CD4-positive, CD25-positive, alpha-beta regulatory T cell (primary cell): ENCODE measurements at regions not wholly inside any gene's neighbourhood (a gene's known extent, or its start where the extent isn't known, plus 50 kb on each side); places are given as distances from the start of the nearest gene placed in this dataset.
"Not testable (repeated sequence)": the region's sequence is repeated elsewhere in the genome, so short reads cannot be mapped to it uniquely, and the experiment has no call there.

Experiments used
- ATAC-seq, 2 donors: fragments of 150-1000 bp; cut with Tn5 transposase; one replicate each; pipeline ENCODE4 v1.10.0; 2021; ENCODE audit warnings: low read depth in 2 of 2, moderate number of reproducible peaks in 2 of 2, moderate library complexity in 1 of 2
- DNase-seq, 3 donors: peaks; one replicate each; pipeline versions ENCODE4 v3.0.0 to v3.0.0-alpha.2; 2012 to 2022; ENCODE audit warnings: mixed read lengths in 1 of 3
- H3K27ac ChIP-seq: one replicate; pipeline ENCODE4 v1.7.0; 2013; ENCODE audit warnings: mild to moderate bottlenecking, low read length; ENCODE audit not compliant: insufficient read depth, poor library complexity, severe bottlenecking
- H3K27me3 ChIP-seq: one replicate; pipeline ENCODE4 v1.7.0; 2013; ENCODE audit warnings: low read length; ENCODE audit not compliant: control insufficient read depth, insufficient read depth
- H3K36me3 ChIP-seq: one replicate; pipeline ENCODE4 v1.7.0; 2013; ENCODE audit warnings: mild to moderate bottlenecking, low read length, moderate library complexity; ENCODE audit not compliant: control insufficient read depth, insufficient read depth
- H3K4me1 ChIP-seq: 2 replicates; pipeline ENCODE4 v1.7.0; 2013; ENCODE audit warnings: mild to moderate bottlenecking, low read length; ENCODE audit not compliant: insufficient read depth, control insufficient read depth, poor library complexity, severe bottlenecking
- H3K4me3 ChIP-seq: one replicate; pipeline ENCODE4 v1.7.0; 2013; ENCODE audit warnings: low read depth, mild to moderate bottlenecking, low read length, moderate library complexity
- H3K9me3 ChIP-seq, 2 experiments: 1 replicate in 1 of 2; 2 replicates in 1 of 2; pipeline ENCODE4 v1.7.0; 2013; ENCODE audit warnings: low read length in 2 of 2, mild to moderate bottlenecking in 1 of 2, moderate library complexity in 1 of 2; ENCODE audit not compliant: control insufficient read depth in 2 of 2
- H3K27ac Mint-ChIP-seq, 3 donors: one replicate each; pipeline ENCODE4 v1.8.0; 2020 to 2022; ENCODE audit warnings: mild to moderate bottlenecking in 3 of 3, mixed read lengths in 3 of 3, moderate library complexity in 2 of 3
- H3K27me3 Mint-ChIP-seq: one replicate; pipeline ENCODE4 v1.8.0; 2022; ENCODE audit warnings: mild to moderate bottlenecking, mixed read lengths
- H3K36me3 Mint-ChIP-seq: one replicate; pipeline ENCODE4 v1.8.0; 2020; ENCODE audit warnings: mixed read lengths
- H3K4me1 Mint-ChIP-seq, 4 donors: one replicate each; pipeline ENCODE4 v1.8.0; 2020 to 2022; ENCODE audit warnings: mixed read lengths in 4 of 4, mild to moderate bottlenecking in 1 of 4
- H3K4me3 Mint-ChIP-seq, 4 donors: one replicate each; pipeline ENCODE4 v1.8.0; 2020 to 2022; ENCODE audit warnings: mild to moderate bottlenecking in 4 of 4, mixed read lengths in 4 of 4, moderate library complexity in 3 of 4
- H3K9me3 Mint-ChIP-seq, 7 donors: one replicate each; pipeline ENCODE4 v1.8.0; 2020 to 2022; ENCODE audit warnings: mixed read lengths in 7 of 7, mild to moderate bottlenecking in 3 of 7, moderate library complexity in 2 of 7

DNA sequence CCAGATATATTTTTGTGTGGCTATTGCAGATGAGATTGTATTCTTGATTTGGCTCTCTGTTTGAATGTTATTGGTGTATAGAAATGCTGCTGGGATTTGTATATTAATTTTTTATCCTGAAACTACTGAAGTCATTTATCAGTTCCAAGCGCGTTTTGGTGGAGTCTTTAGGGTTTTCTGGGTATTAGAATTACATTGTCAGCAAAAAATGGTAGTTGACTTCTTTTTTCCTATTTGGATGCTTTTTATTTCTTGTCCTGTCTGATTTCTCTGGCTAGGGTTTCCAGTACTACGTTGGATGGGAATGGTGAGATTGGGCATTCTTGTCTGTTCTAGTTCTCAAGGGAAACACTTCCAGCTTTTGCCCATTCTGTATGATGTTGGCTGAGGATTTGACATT lies 415.5 kb upstream of the CHRM2 start:
- H3K4me3 Mint-ChIP-seq, result no peak overlapping the region
- no peaks in the 10 kb centered on the region for H3K36me3 Mint-ChIP-seq
- Histone ChIP-seq H3K4me3 (no peak overlapping the region), H3K4me1 (no peaks in the 10 kb centered on the region), H3K27ac (no peak overlapping the region), H3K9me3 (peaks cover 0 to 2% of the 10 kb centered on the region in 2 experiments), H3K27me3 (no peaks in the 10 kb centered on the region), H3K36me3 (no peaks in the 10 kb centered on the region)
- peaks cover 2 to 19% (median 12%) of the 10 kb centered on the region in 7 donors for H3K9me3 Mint-ChIP-seq
- H3K27me3 Mint-ChIP-seq, result no peaks in the 10 kb centered on the region
- H3K27ac Mint-ChIP-seq, result no peak overlapping the region
- ATAC-seq, result no peak
- no peaks in the 10 kb centered on the region for H3K4me1 Mint-ChIP-seq
- no peak for DNase-seq

- DNase-seq (no peak), ATAC-seq (no peak)
- H3K9me3 ChIP-seq, result no peaks in the 10 kb centered on the region
- H3K27me3 ChIP-seq, result no peaks in the 10 kb centered on the region
- no peaks in the 10 kb centered on the region for H3K36me3 Mint-ChIP-seq
- H3K27me3 Mint-ChIP-seq, result no peaks in the 10 kb centered on the region
- no peak overlapping the region for H3K4me3 Mint-ChIP-seq
- H3K9me3 Mint-ChIP-seq, result peaks cover 3 to 17% (median 11%) of the 10 kb centered on the region in 7 donors
- no peak overlapping the region for H3K27ac ChIP-seq
- no peaks in the 10 kb centered on the region for H3K4me1 ChIP-seq
- H3K4me1 Mint-ChIP-seq, result no peaks in the 10 kb centered on the region
- H3K36me3 ChIP-seq, result no peaks in the 10 kb centered on the region
- H3K4me3 ChIP-seq, result no peak overlapping the region
- H3K27ac Mint-ChIP-seq, result no peak overlapping the region
Observed at GRCh38 chr7:136446751-136447150, 421.7 kb upstream of the CHRM2 start.

- Histone ChIP-seq H3K4me1 (no peaks in the 10 kb centered on the region), H3K36me3 (no peaks in the 10 kb centered on the region), H3K9me3 (no peaks in the 10 kb centered on the region), H3K4me3 (no peak overlapping the region), H3K27ac (no peak overlapping the region), H3K27me3 (no peaks in the 10 kb centered on the region)
- ATAC-seq (no peak), DNase-seq (no peak)
- no peak overlapping the region for H3K4me3 Mint-ChIP-seq
- H3K4me1 Mint-ChIP-seq, result peaks cover 0 to 4% (median 0%) of the 10 kb centered on the region in 4 donors
- no peaks in the 10 kb centered on the region for H3K27me3 Mint-ChIP-seq
- no peak overlapping the region for H3K27ac Mint-ChIP-seq
- peaks cover 1 to 30% (median 10%) of the 10 kb centered on the region in 7 donors for H3K9me3 Mint-ChIP-seq
- no peaks in the 10 kb centered on the region for H3K36me3 Mint-ChIP-seq
Observed at GRCh38 chr7:136441835-136442234, 426.6 kb upstream of the CHRM2 start.

DNA sequence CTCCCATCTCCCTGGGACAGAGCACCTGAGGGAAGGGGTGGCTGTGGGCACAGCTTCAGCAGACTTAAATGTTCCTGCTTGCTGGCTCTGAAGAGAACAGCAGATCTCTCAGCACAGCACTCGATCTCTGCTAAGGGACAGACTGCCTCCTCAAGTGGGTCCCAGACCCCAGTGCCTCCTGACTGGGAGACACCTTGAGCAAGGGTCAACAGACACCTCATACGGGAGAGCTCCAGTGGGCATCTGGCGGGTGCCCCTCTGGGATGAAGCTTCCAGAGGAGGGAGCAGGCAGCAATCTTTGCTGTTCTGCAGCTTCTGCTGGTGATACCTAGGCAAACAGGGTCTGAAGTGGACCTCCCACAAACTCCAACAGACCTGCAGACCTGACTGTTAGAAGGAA lies 436.7 kb upstream of the CHRM2 start:
- not testable (repeated sequence) for H3K27me3 ChIP-seq, H3K4me3 Mint-ChIP-seq, H3K27ac ChIP-seq, H3K4me3 ChIP-seq, H3K9me3 ChIP-seq, H3K36me3 Mint-ChIP-seq, H3K27me3 Mint-ChIP-seq, H3K4me1 Mint-ChIP-seq, H3K36me3 ChIP-seq, DNase-seq, ATAC-seq, H3K4me1 ChIP-seq, H3K27ac Mint-ChIP-seq
- H3K9me3 Mint-ChIP-seq, result peaks cover 0 to 20% (median 2%) of the 10 kb centered on the region in 7 donors

GRCh38 chr7:136424058-136424457 lies 444.4 kb upstream of the CHRM2 start:
- DNase-seq (no peak), ATAC-seq (no peak)
- Mint-ChIP-seq H3K9me3 (peaks cover 0 to 14% (median 10%) of the 10 kb centered on the region in 7 donors), H3K27me3 (no peaks in the 10 kb centered on the region), H3K4me3 (no peak overlapping the region), H3K27ac (no peak overlapping the region), H3K4me1 (no peaks in the 10 kb centered on the region), H3K36me3 (no peaks in the 10 kb centered on the region)
- no peaks in the 10 kb centered on the region for H3K36me3 ChIP-seq
- H3K27me3 ChIP-seq, result no peaks in the 10 kb centered on the region
- no peak overlapping the region for H3K27ac ChIP-seq
- H3K4me1 ChIP-seq, result no peaks in the 10 kb centered on the region
- no peak overlapping the region for H3K4me3 ChIP-seq
- no peaks in the 10 kb centered on the region for H3K9me3 ChIP-seq

- H3K27me3 ChIP-seq, H3K27ac Mint-ChIP-seq, H3K4me1 Mint-ChIP-seq, H3K4me3 Mint-ChIP-seq, H3K9me3 ChIP-seq, H3K4me3 ChIP-seq, H3K36me3 Mint-ChIP-seq, H3K27me3 Mint-ChIP-seq, H3K27ac ChIP-seq, H3K36me3 ChIP-seq, ATAC-seq, DNase-seq, H3K4me1 ChIP-seq: not testable (repeated sequence)
- peaks cover 0 to 14% (median 6%) of the 10 kb centered on the region in 7 donors for H3K9me3 Mint-ChIP-seq
Observed at GRCh38 chr7:136419740-136420139, 442.6 kb upstream of the MTPN start.

DNA sequence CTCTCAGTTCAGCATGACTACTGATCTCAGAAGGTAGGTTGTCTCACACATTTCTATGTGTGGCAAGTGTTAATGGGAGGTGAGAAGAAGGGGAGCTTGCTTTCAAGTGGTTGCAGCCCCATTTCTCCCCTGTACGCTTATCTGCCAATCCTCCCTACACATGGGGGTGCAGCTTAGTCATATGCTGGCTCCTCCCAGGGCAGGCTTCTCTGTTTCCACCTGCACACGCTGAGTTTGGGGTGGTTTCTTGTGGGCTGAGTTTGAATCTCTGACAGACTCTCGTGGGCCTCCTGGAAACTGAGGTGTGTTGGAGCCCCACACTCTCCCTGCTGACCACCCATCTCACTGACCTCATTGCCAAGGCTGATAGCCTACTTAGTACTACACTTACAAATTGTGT lies 435.8 kb upstream of the MTPN start:
- Mint-ChIP-seq H3K27me3 (no peaks in the 10 kb centered on the region), H3K4me1 (no peaks in the 10 kb centered on the region), H3K27ac (no peak overlapping the region), H3K9me3 (peaks cover 0 to 6% (median 0%) of the 10 kb centered on the region in 7 donors), H3K36me3 (no peaks in the 10 kb centered on the region), H3K4me3 (no peak overlapping the region)
- DNase-seq (no peak), ATAC-seq (no peak)
- H3K4me1 ChIP-seq, result no peaks in the 10 kb centered on the region
- no peak overlapping the region for H3K4me3 ChIP-seq
- H3K27me3 ChIP-seq, result no peaks in the 10 kb centered on the region
- no peaks in the 10 kb centered on the region for H3K9me3 ChIP-seq
- H3K36me3 ChIP-seq, result no peaks in the 10 kb centered on the region
- H3K27ac ChIP-seq, result no peak overlapping the region

- Mint-ChIP-seq H3K9me3 (peaks cover 0 to 7% (median 0%) of the 10 kb centered on the region in 7 donors), H3K27me3 (no peaks in the 10 kb centered on the region), H3K27ac (no peak overlapping the region), H3K4me1 (peaks cover 0 to 2% (median 0%) of the 10 kb centered on the region in 4 donors), H3K4me3 (peak overlapping the region in 1 of 4 donors; percentile 15), H3K36me3 (no peaks in the 10 kb centered on the region)
- DNase-seq (peak in 2 of 3 donors; percentile 23 to 40), ATAC-seq (peak; percentile 44 to 61)
- no peak overlapping the region for H3K27ac ChIP-seq
- no peaks in the 10 kb centered on the region for H3K9me3 ChIP-seq
- no peaks in the 10 kb centered on the region for H3K27me3 ChIP-seq
- no peak overlapping the region for H3K4me3 ChIP-seq
- no peaks in the 10 kb centered on the region for H3K36me3 ChIP-seq
- H3K4me1 ChIP-seq, result no peaks in the 10 kb centered on the region
Observed at GRCh38 chr7:136405931-136406777, 429.0 kb upstream of the MTPN start.
